Neural cell (in vitro differentiated cells): ENCODE measurements at regions not wholly inside any gene's neighbourhood (a gene's known extent, or its start where the extent isn't known, plus 50 kb on each side); places are given as distances from the start of the nearest gene placed in this dataset.

ENCODE experiments used
- EZH2 ChIP-seq: fragments of 200-600, 300-800 bp; shearing (Covaris generic), sonication (generic); IDR thresholded peaks from 2 replicates; pipeline ENCODE4 v1.6.1; 2014; ENCODE audit warnings: antibody characterized with exemption, low read length, borderline replicate concordance, mild to moderate bottlenecking; ENCODE audit not compliant: insufficient read depth, poor library complexity, severe bottlenecking
- MXI1 ChIP-seq: fragments of 450-650 bp; conservative IDR thresholded peaks from 2 replicates; pipeline ENCODE4 v1.6.1; 2014; ENCODE audit warnings: antibody characterized with exemption, mild to moderate bottlenecking; ENCODE audit not compliant: poor library complexity, severe bottlenecking
- POLR2AphosphoS5 ChIP-seq: IDR thresholded peaks from 2 replicates; pipeline ENCODE4 v1.6.1; 2012
- RAD21 ChIP-seq: fragments of 450-650 bp; conservative IDR thresholded peaks from 2 replicates; pipeline ENCODE4 v1.6.1; 2014; ENCODE audit warnings: antibody characterized with exemption, mild to moderate bottlenecking, moderate library complexity
- REST ChIP-seq: IDR thresholded peaks from 2 replicates; pipeline ENCODE4 v1.6.1; 2012; ENCODE audit warnings: borderline replicate concordance
- TF ChIP-seq, protein P1 (sequence below): fragments of 450-650 bp; IDR thresholded peaks from 2 replicates; pipeline ENCODE4 v1.5.1; 2014; ENCODE audit warnings: antibody characterized with exemption, mild to moderate bottlenecking, moderate library complexity; ENCODE audit not compliant: poor library complexity, severe bottlenecking

- no peak for TF ChIP-seq REST
- TF ChIP-seq, protein P1, sequence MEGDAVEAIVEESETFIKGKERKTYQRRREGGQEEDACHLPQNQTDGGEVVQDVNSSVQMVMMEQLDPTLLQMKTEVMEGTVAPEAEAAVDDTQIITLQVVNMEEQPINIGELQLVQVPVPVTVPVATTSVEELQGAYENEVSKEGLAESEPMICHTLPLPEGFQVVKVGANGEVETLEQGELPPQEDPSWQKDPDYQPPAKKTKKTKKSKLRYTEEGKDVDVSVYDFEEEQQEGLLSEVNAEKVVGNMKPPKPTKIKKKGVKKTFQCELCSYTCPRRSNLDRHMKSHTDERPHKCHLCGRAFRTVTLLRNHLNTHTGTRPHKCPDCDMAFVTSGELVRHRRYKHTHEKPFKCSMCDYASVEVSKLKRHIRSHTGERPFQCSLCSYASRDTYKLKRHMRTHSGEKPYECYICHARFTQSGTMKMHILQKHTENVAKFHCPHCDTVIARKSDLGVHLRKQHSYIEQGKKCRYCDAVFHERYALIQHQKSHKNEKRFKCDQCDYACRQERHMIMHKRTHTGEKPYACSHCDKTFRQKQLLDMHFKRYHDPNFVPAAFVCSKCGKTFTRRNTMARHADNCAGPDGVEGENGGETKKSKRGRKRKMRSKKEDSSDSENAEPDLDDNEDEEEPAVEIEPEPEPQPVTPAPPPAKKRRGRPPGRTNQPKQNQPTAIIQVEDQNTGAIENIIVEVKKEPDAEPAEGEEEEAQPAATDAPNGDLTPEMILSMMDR = no peak
- no peak for TF ChIP-seq RAD21
- no peak for TF ChIP-seq EZH2
- TF ChIP-seq POLR2AphosphoS5 = no peak
- TF ChIP-seq MXI1 = no peak
Observed at GRCh38 chr4:159673221-159673620, 570.3 kb downstream of the RAPGEF2 start.
